HepG2 (cell line): ENCODE measurements at regions not wholly inside any gene's neighbourhood (a gene's known extent, or its start where the extent isn't known, plus 50 kb on each side); places are given as distances from the start of the nearest gene placed in this dataset.

Source experiments
- ARNTL ChIP-seq: sonication (generic); formaldehyde crosslinking; IDR thresholded peaks from 2 replicates; pipeline ENCODE4 v1.4.0; 2020; ENCODE audit warnings: mild to moderate bottlenecking, missing genetic modification reagents
- CTCF ChIP-seq: sonication (generic); formaldehyde crosslinking; IDR thresholded peaks from 2 replicates; pipeline ENCODE4 v1.5.0; 2020; ENCODE audit warnings: mild to moderate bottlenecking, missing genetic modification reagents, moderate library complexity
- DMAP1 ChIP-seq: IDR thresholded peaks from 2 replicates; pipeline ENCODE4 v1.6.1; 2016
- HDAC2 ChIP-seq: sonication (generic); formaldehyde crosslinking; IDR thresholded peaks from 2 replicates; pipeline ENCODE4 v1.4.0; 2020; ENCODE audit warnings: missing genetic modification reagents
- KAT7 ChIP-seq: IDR thresholded peaks from 2 replicates; pipeline ENCODE4 v1.6.1; 2018; ENCODE audit warnings: borderline replicate concordance, missing compliant biosample characterization
- MXD4 ChIP-seq: IDR thresholded peaks from 2 replicates; pipeline ENCODE4 v1.6.1; 2016; ENCODE audit warnings: mild to moderate bottlenecking, missing biosample characterization, missing genetic modification reagents
- PHF5A ChIP-seq: IDR thresholded peaks from one replicate; pipeline ENCODE4 v1.6.1; 2018; ENCODE audit warnings: low read depth, missing genetic modification reagents; ENCODE audit not compliant: unreplicated experiment
- YY1 ChIP-seq: IDR thresholded peaks from 2 replicates; pipeline ENCODE4 v1.6.1; 2011; ENCODE audit warnings: low read length, low read depth, moderate library complexity, mild to moderate bottlenecking; ENCODE audit not compliant: insufficient read depth, insufficient replicate concordance
- ZNF333 ChIP-seq: sonication (generic); formaldehyde crosslinking; IDR thresholded peaks from 2 replicates; pipeline ENCODE4 v1.4.0; 2020; ENCODE audit warnings: mild to moderate bottlenecking, missing genetic modification reagents, borderline replicate concordance
- ZNF598 ChIP-seq: sonication (generic); formaldehyde crosslinking; IDR thresholded peaks from 2 replicates; pipeline ENCODE4 v1.5.1; 2020; ENCODE audit warnings: mild to moderate bottlenecking, missing genetic modification reagents, borderline replicate concordance
- ZNF660 ChIP-seq: sonication (generic); formaldehyde crosslinking; IDR thresholded peaks from 2 replicates; pipeline ENCODE4 v1.5.1; 2020; ENCODE audit warnings: mild to moderate bottlenecking, low read depth, missing genetic modification reagents, borderline replicate concordance
- TF ChIP-seq, protein P1 (sequence below): sonication (generic); formaldehyde crosslinking; IDR thresholded peaks from 2 replicates; pipeline ENCODE4 v1.8.0; 2022; ENCODE audit warnings: mild to moderate bottlenecking, missing genetic modification reagents
- TF ChIP-seq, protein P2 (sequence below): sonication (generic); formaldehyde crosslinking; IDR thresholded peaks from 2 replicates; pipeline ENCODE4 v1.8.0; 2022; ENCODE audit warnings: missing genetic modification reagents, low read depth, mild to moderate bottlenecking, borderline replicate concordance

GRCh38 chr15:69997161-69997485, 100.6 kb downstream of the TLE3 start:
- TF ChIP-seq PHF5A (no peak), HDAC2 (CRISPR knock-in tag) (no peak), YY1 (no peak), ZNF660 (CRISPR knock-in tag) (no peak), MXD4 (CRISPR knock-in tag) (no peak), CTCF (no peak), DMAP1 (no peak), ZNF598 (CRISPR knock-in tag) (no peak), ARNTL (CRISPR knock-in tag) (no peak), ZNF333 (no peak), KAT7 (CRISPR knock-in tag) (no peak)
- TF ChIP-seq, protein P1, sequence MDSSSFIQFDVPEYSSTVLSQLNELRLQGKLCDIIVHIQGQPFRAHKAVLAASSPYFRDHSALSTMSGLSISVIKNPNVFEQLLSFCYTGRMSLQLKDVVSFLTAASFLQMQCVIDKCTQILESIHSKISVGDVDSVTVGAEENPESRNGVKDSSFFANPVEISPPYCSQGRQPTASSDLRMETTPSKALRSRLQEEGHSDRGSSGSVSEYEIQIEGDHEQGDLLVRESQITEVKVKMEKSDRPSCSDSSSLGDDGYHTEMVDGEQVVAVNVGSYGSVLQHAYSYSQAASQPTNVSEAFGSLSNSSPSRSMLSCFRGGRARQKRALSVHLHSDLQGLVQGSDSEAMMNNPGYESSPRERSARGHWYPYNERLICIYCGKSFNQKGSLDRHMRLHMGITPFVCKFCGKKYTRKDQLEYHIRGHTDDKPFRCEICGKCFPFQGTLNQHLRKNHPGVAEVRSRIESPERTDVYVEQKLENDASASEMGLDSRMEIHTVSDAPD (CRISPR knock-in tag), result no peak
- TF ChIP-seq, protein P2, sequence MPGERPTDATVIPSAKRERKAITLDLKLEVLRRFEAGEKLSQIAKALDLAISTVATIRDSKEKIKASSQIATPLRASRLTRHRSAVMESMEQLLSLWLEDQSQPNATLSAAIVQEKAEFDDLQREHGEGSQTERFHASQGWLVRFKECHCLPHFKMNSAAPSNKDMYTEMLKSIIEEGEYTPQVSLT (CRISPR knock-in tag), result no peak
